ENCODE measurements at regions not wholly inside any gene's neighbourhood (a gene's known extent, or its start where the extent isn't known, plus 50 kb on each side); places are given as distances from the start of the nearest gene placed in this dataset.
"Not testable (repeated sequence)": the region's sequence is repeated elsewhere in the genome, so short reads cannot be mapped to it uniquely, and the experiment has no call there.

- DNase-seq (ENCODE audit: low read depth): no peak
Observed at GRCh38 chr6:153563001-153563400, 431.9 kb upstream of the RGS17 start.

- DNase-seq (ENCODE audit: low read depth): no peak
Observed at GRCh38 chr6:153553627-153554026, 422.5 kb upstream of the RGS17 start.

DNA sequence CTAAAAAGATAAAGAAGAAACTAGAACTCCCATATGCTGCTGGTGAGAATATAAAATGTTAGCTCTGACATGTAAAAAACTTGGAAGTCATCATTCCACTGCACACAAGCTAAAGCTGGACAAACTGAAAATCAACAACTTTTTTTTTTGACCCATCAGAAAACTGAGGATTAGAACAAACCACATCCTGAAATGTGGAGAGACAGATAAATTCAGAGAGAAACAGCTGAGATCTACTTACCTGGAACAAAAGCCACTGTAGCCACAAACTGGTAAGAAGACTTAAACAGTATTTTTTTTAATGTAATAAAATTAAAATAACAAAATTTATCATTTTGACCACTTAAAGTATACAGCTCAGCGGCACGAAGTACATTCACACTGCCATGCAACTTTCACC lies 408.5 kb upstream of the RGS17 start:
- no peak for DNase-seq (ENCODE audit: low read depth)

DNA sequence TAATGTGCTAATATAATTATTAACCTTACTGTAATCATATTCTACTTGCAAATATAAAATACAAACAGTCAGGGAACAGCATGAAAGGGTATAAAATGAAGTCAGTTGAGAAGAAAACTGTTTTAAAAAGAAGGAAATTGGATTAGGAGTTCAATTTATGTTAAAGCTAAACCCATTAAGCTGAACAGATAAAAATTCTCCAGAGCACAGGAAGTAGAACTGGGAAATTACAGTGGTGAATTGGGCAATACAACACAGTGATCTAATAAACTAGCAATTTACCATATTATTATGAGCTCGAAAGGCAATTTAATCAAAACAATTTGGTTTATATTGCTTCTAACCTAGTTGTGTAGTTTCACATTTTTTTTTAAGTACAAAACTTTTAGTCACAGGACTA lies 407.4 kb upstream of the RGS17 start:
- no peak for DNase-seq (ENCODE audit: low read depth)

DNA sequence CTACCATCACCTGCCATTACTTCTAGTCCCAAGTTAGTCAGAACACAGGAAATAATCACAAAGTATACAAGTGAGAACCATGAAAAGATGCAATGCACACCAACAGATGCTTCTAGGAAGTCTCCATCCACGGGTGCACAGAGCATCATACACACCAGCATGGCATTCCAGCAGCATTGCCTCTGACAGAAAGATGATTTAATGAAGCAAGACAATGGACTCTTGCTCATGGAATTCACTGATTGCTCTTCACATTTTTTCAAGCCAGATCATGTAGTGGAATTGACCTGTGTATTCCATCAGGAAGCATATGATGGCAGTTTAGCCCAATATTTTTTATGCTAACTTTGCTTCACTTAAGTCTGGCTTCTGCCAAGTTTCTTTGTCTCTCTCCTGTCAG lies 406.3 kb upstream of the RGS17 start:
- no peak for DNase-seq (ENCODE audit: low read depth)

GRCh38 chr6:153526479-153526878 lies 395.4 kb upstream of the RGS17 start:
- DNase-seq (ENCODE audit: low read depth): no peak

- no peak for DNase-seq (ENCODE audit: low read depth)
Observed at GRCh38 chr6:153525998-153526397, 394.9 kb upstream of the RGS17 start.

- no peak for DNase-seq (ENCODE audit: low read depth)
Observed at GRCh38 chr6:153523390-153523789, 392.3 kb upstream of the RGS17 start.

GRCh38 chr6:153511896-153512496 lies 380.9 kb upstream of the RGS17 start:
- DNase-seq (ENCODE audit: low read depth): peak; percentile 19

DNA sequence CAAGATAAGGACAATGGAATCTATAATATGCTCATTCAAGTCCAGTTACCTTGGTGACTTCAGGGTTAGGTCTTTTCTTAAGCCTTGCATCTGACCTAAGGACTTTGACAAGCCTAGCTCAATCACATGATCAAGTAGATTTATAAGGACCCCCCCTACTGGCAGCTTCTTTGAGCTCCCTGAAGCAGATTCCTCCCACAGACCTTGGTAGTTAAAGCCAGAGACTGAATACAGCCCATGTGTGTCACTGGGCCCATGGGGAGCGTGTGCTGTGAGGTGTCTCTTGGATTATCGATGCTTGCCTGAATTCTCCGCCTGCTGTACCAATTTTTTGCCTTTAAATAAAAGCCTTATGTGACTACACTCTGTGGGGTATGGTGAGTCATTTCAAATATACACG lies 372.7 kb upstream of the RGS17 start:
- DNase-seq (ENCODE audit: low read depth): no peak

GRCh38 chr6:153493501-153493900 lies 362.4 kb upstream of the RGS17 start:
- DNase-seq (ENCODE audit: low read depth): no peak

DNA sequence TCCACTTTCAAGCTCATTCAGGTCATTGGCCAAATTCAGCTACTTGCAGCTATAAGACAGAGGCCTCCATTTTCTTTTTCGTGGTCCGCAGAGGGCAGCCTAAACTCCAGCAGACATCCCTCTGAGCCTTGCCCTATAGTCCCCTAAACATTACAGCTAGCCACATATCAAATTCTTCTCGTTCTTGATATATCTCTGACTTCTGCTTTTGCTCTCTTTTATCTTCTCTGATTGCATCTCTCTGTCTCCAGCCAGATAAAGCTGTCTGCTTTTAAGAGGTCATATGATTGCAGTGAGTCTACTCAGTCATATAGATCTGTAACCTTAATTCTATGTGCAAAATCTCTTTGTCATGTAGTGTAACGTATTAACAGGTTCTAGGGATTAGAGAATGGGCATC lies 358.4 kb upstream of the RGS17 start:
- no peak for DNase-seq (ENCODE audit: low read depth)

GRCh38 chr6:153488267-153488666 lies 357.2 kb upstream of the RGS17 start:
- no peak for DNase-seq (ENCODE audit: low read depth)

- DNase-seq (ENCODE audit: low read depth): no peak
Observed at GRCh38 chr6:153485072-153485471, 354.0 kb upstream of the RGS17 start.

GRCh38 chr6:153484056-153484455 lies 353.0 kb upstream of the RGS17 start:
- no peak for DNase-seq (ENCODE audit: low read depth)

- no peak for DNase-seq (ENCODE audit: low read depth)
Observed at GRCh38 chr6:153476243-153476642, 345.2 kb upstream of the RGS17 start.

GRCh38 chr6:153465050-153465449 lies 334.0 kb upstream of the RGS17 start:
- DNase-seq (ENCODE audit: low read depth): no peak

GRCh38 chr6:153449279-153449678 lies 318.2 kb upstream of the RGS17 start:
- no peak for DNase-seq (ENCODE audit: low read depth)

- not testable (repeated sequence) for DNase-seq (ENCODE audit: low read depth)
Observed at GRCh38 chr6:153442749-153443148, 311.7 kb upstream of the RGS17 start.

- no peak for DNase-seq (ENCODE audit: low read depth)
Observed at GRCh38 chr6:153442096-153442495, 311.0 kb upstream of the RGS17 start.

DNA sequence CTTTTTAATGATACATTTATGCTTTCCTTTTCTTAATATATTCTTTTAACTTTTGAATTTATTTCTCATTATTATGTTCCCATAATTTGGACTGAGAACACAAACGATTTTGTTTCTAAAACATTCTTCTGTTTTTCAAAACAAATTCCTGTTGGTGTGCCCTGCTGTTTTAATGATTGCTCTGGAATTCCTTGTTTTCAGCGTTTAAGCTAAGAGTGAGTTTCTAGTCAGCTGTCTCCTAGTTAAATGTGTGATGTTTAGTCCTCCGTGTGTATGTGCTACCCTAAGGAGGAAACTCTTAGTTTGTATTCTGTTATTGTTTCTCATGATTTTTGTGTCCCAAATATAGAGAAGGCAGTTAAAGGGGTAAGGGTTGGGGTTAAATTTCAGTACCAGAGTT lies 306.1 kb upstream of the RGS17 start:
- no peak for DNase-seq (ENCODE audit: low read depth)

- DNase-seq (ENCODE audit: low read depth): no peak
Observed at GRCh38 chr6:153436351-153436750, 305.3 kb upstream of the RGS17 start.

GRCh38 chr6:153435787-153436186 lies 304.7 kb upstream of the RGS17 start:
- DNase-seq (ENCODE audit: low read depth): no peak

DNA sequence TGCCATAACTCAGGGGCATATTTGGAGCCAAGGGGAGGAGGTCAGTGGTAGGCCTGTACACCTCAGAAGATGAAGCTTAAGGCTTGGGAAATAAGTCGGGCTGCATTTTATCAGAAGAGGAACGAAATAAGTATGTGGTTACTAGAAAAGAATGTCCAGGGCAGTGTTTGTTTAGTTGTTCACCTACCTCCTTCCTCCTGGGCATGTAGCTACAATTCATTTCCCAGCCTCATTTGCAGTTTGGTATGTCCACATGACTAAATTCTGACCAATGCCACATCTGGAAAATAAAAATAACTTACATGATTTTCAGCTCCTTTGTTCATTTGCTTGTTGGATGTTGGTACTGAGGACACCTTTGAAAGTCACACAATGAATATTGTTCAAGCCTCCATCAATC lies 294.5 kb upstream of the RGS17 start:
- no peak for DNase-seq (ENCODE audit: low read depth)
